SK-N-SH treated with all-trans-retinoic acid at 6 μM for 48 hours (cell line): ENCODE measurements at regions not wholly inside any gene's neighbourhood (a gene's known extent, or its start where the extent isn't known, plus 50 kb on each side); places are given as distances from the start of the nearest gene placed in this dataset.

Experiments used
- ATAC-seq: fragments of 200-7000 bp; cut with Tn5 transposase; 3 replicates; pipeline ENCODE4 v1.9.1; 2020; ENCODE audit warnings: mild to moderate bottlenecking, moderate library complexity
- ARNTL ChIP-seq: fragments of 450-650 bp; formaldehyde crosslinking; IDR thresholded peaks from 2 replicates; pipeline ENCODE4 v1.5.0; 2020; ENCODE audit warnings: low read depth, mild to moderate bottlenecking, moderate library complexity, borderline replicate concordance
- BACH2 ChIP-seq: fragments of 250-450 bp; sonication (Bioruptor Pico); IDR thresholded peaks from 2 replicates; pipeline ENCODE4 v1.9.0; 2021; ENCODE audit warnings: mild to moderate bottlenecking, borderline replicate concordance
- CSDC2 ChIP-seq: fragments of 250-450 bp; sonication (Bioruptor Pico); IDR thresholded peaks from 2 replicates; pipeline ENCODE4 v1.5.0; 2020; ENCODE audit warnings: mild to moderate bottlenecking, moderate library complexity
- ESRRG ChIP-seq: fragments of 250-450 bp; sonication (Bioruptor Pico); IDR thresholded peaks from 2 replicates; pipeline ENCODE4 v1.6.1; 2021; ENCODE audit warnings: mild to moderate bottlenecking
- GLIS3 ChIP-seq: fragments of 250-450 bp; sonication (Bioruptor Pico); IDR thresholded peaks from 2 replicates; pipeline ENCODE4 v1.5.0; 2020; ENCODE audit warnings: mild to moderate bottlenecking, moderate library complexity
- ISL1 ChIP-seq: fragments of 250-450 bp; sonication (Bioruptor Pico); IDR thresholded peaks from 2 replicates; pipeline ENCODE4 v2.1.2; 2022; ENCODE audit warnings: mild to moderate bottlenecking, moderate library complexity
- OSR1 ChIP-seq: fragments of 250-450 bp; sonication (Bioruptor Pico); IDR thresholded peaks from 2 replicates; pipeline ENCODE4 v1.8.0; 2022; ENCODE audit warnings: moderate library complexity, mild to moderate bottlenecking, inconsistent platforms
- PPARA ChIP-seq: fragments of 250-450 bp; sonication (Bioruptor Pico); IDR thresholded peaks from 2 replicates; pipeline ENCODE4 v1.5.0; 2020; ENCODE audit warnings: mild to moderate bottlenecking, borderline replicate concordance
- RARB ChIP-seq: fragments of 250-450 bp; sonication (Bioruptor Pico); IDR thresholded peaks from 2 replicates; pipeline ENCODE4 v1.8.0; 2021; ENCODE audit warnings: mild to moderate bottlenecking, moderate library complexity
- SNAI2 ChIP-seq: fragments of 250-450 bp; sonication (Bioruptor Pico); IDR thresholded peaks from 2 replicates; pipeline ENCODE4 v1.5.0; 2020; ENCODE audit warnings: mild to moderate bottlenecking, moderate library complexity
- TCF4 ChIP-seq: fragments of 250-450 bp; sonication (Bioruptor Pico); IDR thresholded peaks from 2 replicates; pipeline ENCODE4 v1.8.0; 2021; ENCODE audit warnings: mild to moderate bottlenecking, moderate library complexity, borderline replicate concordance
- TOX ChIP-seq: fragments of 250-450 bp; sonication (Bioruptor Pico); IDR thresholded peaks from 2 replicates; pipeline ENCODE4 v1.8.0; 2021; ENCODE audit warnings: mild to moderate bottlenecking, moderate library complexity, borderline replicate concordance
- ZC3H10 ChIP-seq: fragments of 250-450 bp; sonication (Bioruptor Pico); IDR thresholded peaks from 2 replicates; pipeline ENCODE4 v1.5.1; 2021; ENCODE audit warnings: mild to moderate bottlenecking, moderate library complexity
- ZFP3 ChIP-seq: fragments of 250-450 bp; sonication (Bioruptor Pico); IDR thresholded peaks from 2 replicates; pipeline ENCODE4 v1.5.0; 2020; ENCODE audit warnings: mild to moderate bottlenecking, moderate library complexity
- ZFP30 ChIP-seq: fragments of 450-650 bp; formaldehyde crosslinking; IDR thresholded peaks from 2 replicates; pipeline ENCODE4 v1.5.0; 2022; ENCODE audit warnings: mild to moderate bottlenecking, moderate library complexity
- ZNF565 ChIP-seq: fragments of 450-650 bp; formaldehyde crosslinking; conservative IDR thresholded peaks from 2 replicates; pipeline ENCODE4 v1.5.0; 2020; ENCODE audit warnings: low read depth, mild to moderate bottlenecking, moderate library complexity
- ZNF70 ChIP-seq: fragments of 450-650 bp; formaldehyde crosslinking; IDR thresholded peaks from 2 replicates; pipeline ENCODE4 v1.5.0; 2020; ENCODE audit warnings: mild to moderate bottlenecking, moderate library complexity
- ZNF8 ChIP-seq: fragments of 450-650 bp; formaldehyde crosslinking; IDR thresholded peaks from 2 replicates; pipeline ENCODE4 v1.5.0; 2020; ENCODE audit warnings: mild to moderate bottlenecking, moderate library complexity
- TF ChIP-seq, protein P1 (sequence below): fragments of 250-450 bp; sonication (Bioruptor Pico); IDR thresholded peaks from 2 replicates; pipeline ENCODE4 v1.8.0; 2020; ENCODE audit warnings: mild to moderate bottlenecking, moderate library complexity, borderline replicate concordance
- TF ChIP-seq, protein P2 (sequence below): fragments of 250-450 bp; sonication (Bioruptor Pico); IDR thresholded peaks from 2 replicates; pipeline ENCODE4 v1.5.1; 2020; ENCODE audit warnings: low read depth, mild to moderate bottlenecking, moderate library complexity
- TF ChIP-seq, protein P3 (sequence below): fragments of 250-450 bp; sonication (Bioruptor Pico); IDR thresholded peaks from 2 replicates; pipeline ENCODE4 v1.8.0; 2021; ENCODE audit warnings: low read depth, mild to moderate bottlenecking, moderate library complexity, borderline replicate concordance
- TF ChIP-seq, protein P4 (sequence below): fragments of 250-450 bp; sonication (Bioruptor Pico); IDR thresholded peaks from 2 replicates; pipeline ENCODE4 v1.5.0; 2020; ENCODE audit warnings: mild to moderate bottlenecking, moderate library complexity

DNA sequence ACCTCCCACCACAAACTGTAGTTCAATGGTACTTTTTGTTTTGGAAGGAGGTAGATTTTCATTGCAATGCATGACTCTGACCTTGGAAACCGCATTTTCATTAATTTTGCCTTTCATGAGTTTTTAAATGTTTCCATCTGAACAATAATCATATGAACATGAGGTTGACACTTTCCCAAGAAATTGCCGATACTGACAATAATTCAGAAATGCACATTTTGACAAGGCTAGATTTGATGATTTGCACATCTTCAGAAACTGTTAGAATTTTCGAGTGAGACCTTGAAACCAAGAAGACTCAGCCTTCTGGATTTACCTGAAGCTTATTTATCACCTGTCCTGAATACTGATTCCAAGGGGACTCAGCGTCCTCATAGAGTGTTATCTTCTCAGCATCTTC lies 93.8 kb upstream of the NTRK2 start:
- no peak for TF ChIP-seq ZFP3
- no peak for TF ChIP-seq GLIS3 (CRISPR knock-in tag)
- TF ChIP-seq TCF4 (CRISPR knock-in tag): no peak
- no peak for TF ChIP-seq ZNF565 (CRISPR knock-in tag)
- no peak for TF ChIP-seq ARNTL
- TF ChIP-seq ZFP30 (CRISPR knock-in tag): no peak
- TF ChIP-seq CSDC2: no peak
- TF ChIP-seq, protein P1, sequence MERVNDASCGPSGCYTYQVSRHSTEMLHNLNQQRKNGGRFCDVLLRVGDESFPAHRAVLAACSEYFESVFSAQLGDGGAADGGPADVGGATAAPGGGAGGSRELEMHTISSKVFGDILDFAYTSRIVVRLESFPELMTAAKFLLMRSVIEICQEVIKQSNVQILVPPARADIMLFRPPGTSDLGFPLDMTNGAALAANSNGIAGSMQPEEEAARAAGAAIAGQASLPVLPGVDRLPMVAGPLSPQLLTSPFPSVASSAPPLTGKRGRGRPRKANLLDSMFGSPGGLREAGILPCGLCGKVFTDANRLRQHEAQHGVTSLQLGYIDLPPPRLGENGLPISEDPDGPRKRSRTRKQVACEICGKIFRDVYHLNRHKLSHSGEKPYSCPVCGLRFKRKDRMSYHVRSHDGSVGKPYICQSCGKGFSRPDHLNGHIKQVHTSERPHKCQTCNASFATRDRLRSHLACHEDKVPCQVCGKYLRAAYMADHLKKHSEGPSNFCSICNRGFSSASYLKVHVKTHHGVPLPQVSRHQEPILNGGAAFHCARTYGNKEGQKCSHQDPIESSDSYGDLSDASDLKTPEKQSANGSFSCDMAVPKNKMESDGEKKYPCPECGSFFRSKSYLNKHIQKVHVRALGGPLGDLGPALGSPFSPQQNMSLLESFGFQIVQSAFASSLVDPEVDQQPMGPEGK (CRISPR knock-in tag): no peak
- TF ChIP-seq OSR1 (CRISPR knock-in tag): no peak
- TF ChIP-seq, protein P2, sequence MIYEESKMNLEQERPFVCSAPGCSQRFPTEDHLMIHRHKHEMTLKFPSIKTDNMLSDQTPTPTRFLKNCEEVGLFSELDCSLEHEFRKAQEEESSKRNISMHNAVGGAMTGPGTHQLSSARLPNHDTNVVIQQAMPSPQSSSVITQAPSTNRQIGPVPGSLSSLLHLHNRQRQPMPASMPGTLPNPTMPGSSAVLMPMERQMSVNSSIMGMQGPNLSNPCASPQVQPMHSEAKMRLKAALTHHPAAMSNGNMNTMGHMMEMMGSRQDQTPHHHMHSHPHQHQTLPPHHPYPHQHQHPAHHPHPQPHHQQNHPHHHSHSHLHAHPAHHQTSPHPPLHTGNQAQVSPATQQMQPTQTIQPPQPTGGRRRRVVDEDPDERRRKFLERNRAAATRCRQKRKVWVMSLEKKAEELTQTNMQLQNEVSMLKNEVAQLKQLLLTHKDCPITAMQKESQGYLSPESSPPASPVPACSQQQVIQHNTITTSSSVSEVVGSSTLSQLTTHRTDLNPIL (CRISPR knock-in tag): no peak
- no peak for TF ChIP-seq ZNF8 (CRISPR knock-in tag)
- TF ChIP-seq, protein P3, sequence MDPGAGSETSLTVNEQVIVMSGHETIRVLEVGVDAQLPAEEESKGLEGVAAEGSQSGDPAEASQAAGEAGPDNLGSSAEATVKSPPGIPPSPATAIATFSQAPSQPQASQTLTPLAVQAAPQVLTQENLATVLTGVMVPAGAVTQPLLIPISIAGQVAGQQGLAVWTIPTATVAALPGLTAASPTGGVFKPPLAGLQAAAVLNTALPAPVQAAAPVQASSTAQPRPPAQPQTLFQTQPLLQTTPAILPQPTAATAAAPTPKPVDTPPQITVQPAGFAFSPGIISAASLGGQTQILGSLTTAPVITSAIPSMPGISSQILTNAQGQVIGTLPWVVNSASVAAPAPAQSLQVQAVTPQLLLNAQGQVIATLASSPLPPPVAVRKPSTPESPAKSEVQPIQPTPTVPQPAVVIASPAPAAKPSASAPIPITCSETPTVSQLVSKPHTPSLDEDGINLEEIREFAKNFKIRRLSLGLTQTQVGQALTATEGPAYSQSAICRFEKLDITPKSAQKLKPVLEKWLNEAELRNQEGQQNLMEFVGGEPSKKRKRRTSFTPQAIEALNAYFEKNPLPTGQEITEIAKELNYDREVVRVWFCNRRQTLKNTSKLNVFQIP: no peak
- no peak for TF ChIP-seq PPARA
- no peak for ATAC-seq

DNA sequence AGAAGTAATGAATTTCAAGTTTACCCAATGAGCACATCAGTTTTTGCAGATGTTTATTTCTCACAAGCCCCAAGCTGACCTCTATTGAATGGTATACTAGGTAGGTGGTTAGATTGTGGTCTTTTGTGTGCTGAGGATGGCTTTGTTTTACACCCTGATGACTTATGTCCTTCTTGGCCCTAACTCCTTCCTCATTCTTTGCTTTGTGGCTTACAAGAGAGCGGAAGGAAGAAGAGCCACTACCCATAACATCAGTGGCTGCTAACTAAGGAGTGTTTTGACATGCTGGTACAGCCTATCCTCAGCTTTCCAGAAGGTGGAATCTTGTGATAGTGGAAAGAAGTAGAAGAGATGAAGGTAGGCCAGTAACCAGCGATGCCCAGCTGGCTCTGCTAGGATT lies 85.7 kb upstream of the NTRK2 start:
- TF ChIP-seq TCF4 (CRISPR knock-in tag): no peak
- no peak for TF ChIP-seq ZC3H10 (CRISPR knock-in tag)
- TF ChIP-seq GLIS3 (CRISPR knock-in tag): no peak
- TF ChIP-seq CSDC2: no peak
- no peak for ATAC-seq

DNA sequence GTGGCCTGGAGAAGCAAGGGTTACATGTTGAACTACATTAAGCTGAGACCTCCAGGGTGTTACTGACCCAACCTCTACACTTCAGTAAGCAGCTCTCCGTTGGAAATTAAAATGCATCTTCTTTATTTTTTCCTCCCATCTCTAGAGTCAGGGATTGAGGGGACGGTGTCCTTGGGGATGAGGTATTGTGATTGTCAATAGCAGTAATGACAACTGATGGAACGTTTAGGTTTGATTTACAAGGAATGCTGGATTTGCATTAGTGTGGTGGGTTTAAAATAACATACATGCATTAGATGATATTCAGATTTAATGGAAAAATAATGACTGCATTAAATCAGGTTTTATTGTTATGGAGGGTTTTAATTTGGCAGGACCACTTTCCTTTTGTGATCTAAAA lies 82.9 kb upstream of the NTRK2 start:
- no peak for TF ChIP-seq ZNF70 (CRISPR knock-in tag)
- TF ChIP-seq, protein P1 (CRISPR knock-in tag): no peak
- no peak for TF ChIP-seq RARB (CRISPR knock-in tag)
- TF ChIP-seq, protein P4, sequence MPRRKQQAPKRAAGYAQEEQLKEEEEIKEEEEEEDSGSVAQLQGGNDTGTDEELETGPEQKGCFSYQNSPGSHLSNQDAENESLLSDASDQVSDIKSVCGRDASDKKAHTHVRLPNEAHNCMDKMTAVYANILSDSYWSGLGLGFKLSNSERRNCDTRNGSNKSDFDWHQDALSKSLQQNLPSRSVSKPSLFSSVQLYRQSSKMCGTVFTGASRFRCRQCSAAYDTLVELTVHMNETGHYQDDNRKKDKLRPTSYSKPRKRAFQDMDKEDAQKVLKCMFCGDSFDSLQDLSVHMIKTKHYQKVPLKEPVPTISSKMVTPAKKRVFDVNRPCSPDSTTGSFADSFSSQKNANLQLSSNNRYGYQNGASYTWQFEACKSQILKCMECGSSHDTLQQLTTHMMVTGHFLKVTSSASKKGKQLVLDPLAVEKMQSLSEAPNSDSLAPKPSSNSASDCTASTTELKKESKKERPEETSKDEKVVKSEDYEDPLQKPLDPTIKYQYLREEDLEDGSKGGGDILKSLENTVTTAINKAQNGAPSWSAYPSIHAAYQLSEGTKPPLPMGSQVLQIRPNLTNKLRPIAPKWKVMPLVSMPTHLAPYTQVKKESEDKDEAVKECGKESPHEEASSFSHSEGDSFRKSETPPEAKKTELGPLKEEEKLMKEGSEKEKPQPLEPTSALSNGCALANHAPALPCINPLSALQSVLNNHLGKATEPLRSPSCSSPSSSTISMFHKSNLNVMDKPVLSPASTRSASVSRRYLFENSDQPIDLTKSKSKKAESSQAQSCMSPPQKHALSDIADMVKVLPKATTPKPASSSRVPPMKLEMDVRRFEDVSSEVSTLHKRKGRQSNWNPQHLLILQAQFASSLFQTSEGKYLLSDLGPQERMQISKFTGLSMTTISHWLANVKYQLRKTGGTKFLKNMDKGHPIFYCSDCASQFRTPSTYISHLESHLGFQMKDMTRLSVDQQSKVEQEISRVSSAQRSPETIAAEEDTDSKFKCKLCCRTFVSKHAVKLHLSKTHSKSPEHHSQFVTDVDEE (CRISPR knock-in tag): no peak
- no peak for TF ChIP-seq GLIS3 (CRISPR knock-in tag)
- TF ChIP-seq ESRRG (CRISPR knock-in tag): no peak
- no peak for TF ChIP-seq SNAI2
- TF ChIP-seq CSDC2: no peak
- TF ChIP-seq TOX: no peak
- no peak for TF ChIP-seq OSR1 (CRISPR knock-in tag)
- TF ChIP-seq ZC3H10 (CRISPR knock-in tag): no peak
- TF ChIP-seq ZFP30 (CRISPR knock-in tag): no peak
- TF ChIP-seq, all 23 proteins: peak for 0
- no peak for ATAC-seq

DNA sequence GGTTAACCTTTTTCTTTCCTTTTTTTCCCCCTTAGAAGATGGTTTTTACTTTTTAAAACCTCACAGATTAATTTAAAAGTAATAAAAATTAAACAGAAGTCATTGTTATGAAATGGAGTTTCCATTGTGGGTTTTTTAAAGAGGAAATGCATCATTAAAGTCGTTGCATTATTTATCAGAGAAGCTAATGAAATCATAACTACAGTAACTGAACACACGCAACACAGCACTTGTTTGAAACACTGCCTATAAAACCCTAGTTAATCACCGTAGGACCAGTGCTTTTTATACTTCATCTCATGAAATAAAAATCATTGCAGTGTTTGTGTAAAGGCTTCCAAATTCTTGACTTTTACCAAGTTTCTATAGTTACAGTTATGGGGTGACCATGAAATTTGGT lies 82.4 kb upstream of the NTRK2 start:
- ATAC-seq: no peak
- TF ChIP-seq, protein P4 (CRISPR knock-in tag): no peak
- TF ChIP-seq GLIS3 (CRISPR knock-in tag) (no peak), RARB (CRISPR knock-in tag) (no peak), ZC3H10 (CRISPR knock-in tag) (no peak), ZNF8 (CRISPR knock-in tag) (no peak), TOX (no peak), ISL1 (CRISPR knock-in tag) (no peak), ESRRG (CRISPR knock-in tag) (no peak), BACH2 (CRISPR knock-in tag) (no peak)
- TF ChIP-seq, protein P2 (CRISPR knock-in tag): no peak
